ENCODE measurements at regions not wholly inside any gene's neighbourhood (a gene's known extent, or its start where the extent isn't known, plus 50 kb on each side); places are given as distances from the start of the nearest gene placed in this dataset.
A peak's percentile ranks its signal among the peaks of the same experiment; 100 is the strongest.

- H3K36me3 ChIP-seq (ENCODE audit: insufficient read depth, low read length): no peaks in the 10 kb centered on the region
- H3K27ac Mint-ChIP-seq (ENCODE audit: unreplicated experiment): no peak overlapping the region
- FAIRE-seq (no peak), DNase-seq (ENCODE audit: low read depth) (no peak)
- no peak overlapping the region for H3K4me3 ChIP-seq (ENCODE audit: insufficient read depth, low read depth, low read length)
- H3K9ac ChIP-seq (ENCODE audit: low read length): no peak overlapping the region
- no peak for TF ChIP-seq EZH2 (IDR thresholded peaks at IDR 0.05; ENCODE audit: insufficient read depth, low read length)
- TF ChIP-seq, protein P1, sequence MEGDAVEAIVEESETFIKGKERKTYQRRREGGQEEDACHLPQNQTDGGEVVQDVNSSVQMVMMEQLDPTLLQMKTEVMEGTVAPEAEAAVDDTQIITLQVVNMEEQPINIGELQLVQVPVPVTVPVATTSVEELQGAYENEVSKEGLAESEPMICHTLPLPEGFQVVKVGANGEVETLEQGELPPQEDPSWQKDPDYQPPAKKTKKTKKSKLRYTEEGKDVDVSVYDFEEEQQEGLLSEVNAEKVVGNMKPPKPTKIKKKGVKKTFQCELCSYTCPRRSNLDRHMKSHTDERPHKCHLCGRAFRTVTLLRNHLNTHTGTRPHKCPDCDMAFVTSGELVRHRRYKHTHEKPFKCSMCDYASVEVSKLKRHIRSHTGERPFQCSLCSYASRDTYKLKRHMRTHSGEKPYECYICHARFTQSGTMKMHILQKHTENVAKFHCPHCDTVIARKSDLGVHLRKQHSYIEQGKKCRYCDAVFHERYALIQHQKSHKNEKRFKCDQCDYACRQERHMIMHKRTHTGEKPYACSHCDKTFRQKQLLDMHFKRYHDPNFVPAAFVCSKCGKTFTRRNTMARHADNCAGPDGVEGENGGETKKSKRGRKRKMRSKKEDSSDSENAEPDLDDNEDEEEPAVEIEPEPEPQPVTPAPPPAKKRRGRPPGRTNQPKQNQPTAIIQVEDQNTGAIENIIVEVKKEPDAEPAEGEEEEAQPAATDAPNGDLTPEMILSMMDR (IDR thresholded peaks at IDR 0.05; ENCODE audit: insufficient read depth, low read depth, low read length): no peak
- no peak overlapping the region for H2AFZ ChIP-seq (ENCODE audit: low read depth, low read length)
- peaks cover 10% of the 10 kb centered on the region for H3K4me1 Mint-ChIP-seq (ENCODE audit: low read depth, unreplicated experiment)
- peaks cover 8% of the 10 kb centered on the region for H3K9me3 Mint-ChIP-seq (ENCODE audit: unreplicated experiment)
- H3K36me3 Mint-ChIP-seq (ENCODE audit: low read depth, unreplicated experiment): peaks cover 1% of the 10 kb centered on the region
- no peak overlapping the region for H3K4me3 Mint-ChIP-seq (ENCODE audit: unreplicated experiment)
- H3K27me3 ChIP-seq (ENCODE audit: insufficient read depth, low read length): no peaks in the 10 kb centered on the region
- no peaks in the 10 kb centered on the region for H3K27me3 Mint-ChIP-seq (ENCODE audit: low read depth, unreplicated experiment)
- no peaks in the 10 kb centered on the region for H3K9me3 ChIP-seq (ENCODE audit: insufficient read depth, low read depth, low read length)
- H3K4me2 ChIP-seq (ENCODE audit: low read length): no peak overlapping the region
- H4K20me1 ChIP-seq (ENCODE audit: insufficient read depth, low read length): no peaks in the 10 kb centered on the region
- H3K4me1 ChIP-seq (ENCODE audit: insufficient read depth, low read length): peaks cover 3% of the 10 kb centered on the region
- H3K79me2 ChIP-seq (ENCODE audit: insufficient read depth, low read length): no peaks in the 10 kb centered on the region
- H3K27ac ChIP-seq (ENCODE audit: low read depth, low read length): no peak overlapping the region
Observed at GRCh38 chr3:72021531-72021930, 236.6 kb upstream of the PROK2 start.

GRCh38 chr3:72018343-72018984, 233.5 kb upstream of the PROK2 start:
- Histone ChIP-seq H3K79me2 (ENCODE audit: insufficient read depth, low read length) (no peaks in the 10 kb centered on the region), H3K4me1 (ENCODE audit: insufficient read depth, low read length) (peaks cover 3% of the 10 kb centered on the region), H3K36me3 (ENCODE audit: insufficient read depth, low read length) (no peaks in the 10 kb centered on the region), H3K9ac (ENCODE audit: low read length) (no peak overlapping the region), H3K4me2 (ENCODE audit: low read length) (peak overlapping the region; percentile 7), H3K27ac (ENCODE audit: low read depth, low read length) (no peak overlapping the region), H3K4me3 (ENCODE audit: insufficient read depth, low read depth, low read length) (no peak overlapping the region), H2AFZ (ENCODE audit: low read depth, low read length) (no peak overlapping the region), H3K27me3 (ENCODE audit: insufficient read depth, low read length) (no peaks in the 10 kb centered on the region), H3K9me3 (ENCODE audit: insufficient read depth, low read depth, low read length) (no peaks in the 10 kb centered on the region), H4K20me1 (ENCODE audit: insufficient read depth, low read length) (no peaks in the 10 kb centered on the region)
- FAIRE-seq: no peak
- no peak overlapping the region for H3K4me3 Mint-ChIP-seq (ENCODE audit: unreplicated experiment)
- peaks cover 3% of the 10 kb centered on the region for H3K27me3 Mint-ChIP-seq (ENCODE audit: low read depth, unreplicated experiment)
- no peak for DNase-seq (ENCODE audit: low read depth)
- peak overlapping the region; percentile 30 for H3K27ac Mint-ChIP-seq (ENCODE audit: unreplicated experiment)
- peaks cover 6% of the 10 kb centered on the region for H3K9me3 Mint-ChIP-seq (ENCODE audit: unreplicated experiment)
- peaks cover 15% of the 10 kb centered on the region for H3K4me1 Mint-ChIP-seq (ENCODE audit: low read depth, unreplicated experiment)
- TF ChIP-seq, protein P1 (IDR thresholded peaks at IDR 0.05; ENCODE audit: insufficient read depth, low read depth, low read length): no peak
- no peak for TF ChIP-seq EZH2 (IDR thresholded peaks at IDR 0.05; ENCODE audit: insufficient read depth, low read length)
- peaks cover 5% of the 10 kb centered on the region for H3K36me3 Mint-ChIP-seq (ENCODE audit: low read depth, unreplicated experiment)

GRCh38 chr3:72017935-72018334, 233.0 kb upstream of the PROK2 start:
- Mint-ChIP-seq H3K27me3 (ENCODE audit: low read depth, unreplicated experiment) (peaks cover 6% of the 10 kb centered on the region), H3K4me1 (ENCODE audit: low read depth, unreplicated experiment) (peaks cover 15% of the 10 kb centered on the region), H3K36me3 (ENCODE audit: low read depth, unreplicated experiment) (peaks cover 3% of the 10 kb centered on the region), H3K4me3 (ENCODE audit: unreplicated experiment) (no peak overlapping the region), H3K27ac (ENCODE audit: unreplicated experiment) (peak overlapping the region; percentile 30), H3K9me3 (ENCODE audit: unreplicated experiment) (peaks cover 5% of the 10 kb centered on the region)
- no peaks in the 10 kb centered on the region for H3K36me3 ChIP-seq (ENCODE audit: insufficient read depth, low read length)
- DNase-seq (ENCODE audit: low read depth) (no peak), FAIRE-seq (no peak)
- H2AFZ ChIP-seq (ENCODE audit: low read depth, low read length): no peak overlapping the region
- H3K4me3 ChIP-seq (ENCODE audit: insufficient read depth, low read depth, low read length): no peak overlapping the region
- H3K27me3 ChIP-seq (ENCODE audit: insufficient read depth, low read length): peaks cover 4% of the 10 kb centered on the region
- no peaks in the 10 kb centered on the region for H4K20me1 ChIP-seq (ENCODE audit: insufficient read depth, low read length)
- TF ChIP-seq, protein P1 (IDR thresholded peaks at IDR 0.05; ENCODE audit: insufficient read depth, low read depth, low read length): no peak
- H3K27ac ChIP-seq (ENCODE audit: low read depth, low read length): no peak overlapping the region
- no peaks in the 10 kb centered on the region for H3K79me2 ChIP-seq (ENCODE audit: insufficient read depth, low read length)
- H3K9ac ChIP-seq (ENCODE audit: low read length): no peak overlapping the region
- no peaks in the 10 kb centered on the region for H3K9me3 ChIP-seq (ENCODE audit: insufficient read depth, low read depth, low read length)
- peaks cover 3% of the 10 kb centered on the region for H3K4me1 ChIP-seq (ENCODE audit: insufficient read depth, low read length)
- no peak overlapping the region for H3K4me2 ChIP-seq (ENCODE audit: low read length)

Data from astrocyte (in vitro differentiated cells and primary cell).